T-helper 2 cell (primary cell): ENCODE measurements at regions not wholly inside any gene's neighbourhood (a gene's known extent, or its start where the extent isn't known, plus 50 kb on each side); places are given as distances from the start of the nearest gene placed in this dataset.
"Not testable (repeated sequence)": the region's sequence is repeated elsewhere in the genome, so short reads cannot be mapped to it uniquely, and the experiment has no call there.

Experiments used
- DNase-seq, 5 experiments: peaks; one replicate each; pipeline versions ENCODE4 v3.0.0 to v3.0.0-alpha.2; 2012 to 2022

DNA sequence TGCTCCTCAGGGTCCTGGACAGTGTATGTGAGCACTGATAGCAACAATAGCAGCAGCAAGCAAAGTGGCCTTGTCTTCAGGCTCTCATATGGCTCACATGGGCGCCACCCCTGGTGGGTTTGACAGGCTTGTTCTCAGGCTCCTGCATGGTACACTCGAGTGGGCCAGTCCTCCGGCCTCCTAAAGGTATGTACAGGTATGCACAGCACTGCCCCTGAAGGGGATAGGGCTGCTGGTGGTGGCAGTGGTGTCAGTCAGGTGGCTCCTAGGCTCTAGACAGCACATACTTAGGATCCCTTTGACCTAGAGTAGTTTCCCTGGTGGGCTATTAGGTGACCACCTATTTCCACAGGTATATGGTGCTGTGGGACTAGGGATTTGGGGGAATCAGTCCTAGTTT, 79.8 kb downstream of the LGALS9B start:
- DNase-seq = not testable (repeated sequence)

DNA sequence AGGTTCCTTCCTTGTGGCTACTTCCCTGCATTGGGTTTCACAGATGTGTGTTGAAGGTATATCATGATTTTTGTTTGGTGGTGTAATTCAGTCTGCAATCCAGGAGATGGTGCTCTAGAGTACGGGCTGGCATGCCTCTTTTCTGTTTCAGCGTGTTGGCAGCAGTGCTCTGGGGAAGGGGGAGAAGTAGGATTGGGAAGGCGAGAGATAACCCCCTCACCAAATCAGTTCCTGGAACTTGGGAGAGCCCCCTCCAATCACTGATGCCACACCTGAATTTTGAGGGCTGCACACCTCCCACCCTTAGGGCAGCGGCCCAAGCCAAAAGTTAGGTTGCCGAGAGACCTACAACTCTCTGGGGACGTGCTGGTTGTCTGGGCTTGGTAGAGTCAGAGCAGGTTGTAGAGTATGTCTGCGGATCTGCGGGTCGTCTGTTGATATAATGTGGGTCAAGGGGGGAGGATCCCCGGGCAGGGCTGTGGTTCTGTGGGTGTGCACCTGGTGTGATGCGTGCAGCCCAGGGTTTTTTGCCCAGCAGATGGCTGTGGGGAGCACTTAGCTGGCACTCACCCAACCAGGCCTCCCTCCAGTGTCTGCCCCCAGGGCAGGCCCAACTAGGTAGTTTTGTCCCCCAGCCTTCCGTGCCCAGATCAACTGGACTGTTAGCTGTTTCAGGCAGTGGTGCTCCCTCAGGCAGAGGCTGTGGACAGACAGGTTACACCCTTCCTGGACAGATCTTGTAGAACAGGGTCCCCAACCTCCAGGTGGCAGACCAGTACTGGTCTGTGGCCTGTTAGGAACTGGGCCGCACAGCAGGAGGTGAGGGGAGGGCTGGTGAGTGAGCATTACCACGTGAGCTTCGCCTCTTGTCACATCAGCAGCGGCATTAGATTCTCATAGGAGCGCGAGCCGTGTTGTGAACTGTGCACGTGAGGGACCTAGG, 85.7 kb downstream of the LGALS9B start:
- peak in 2 of 5 experiments; percentile 6 to 44 for DNase-seq

DNA sequence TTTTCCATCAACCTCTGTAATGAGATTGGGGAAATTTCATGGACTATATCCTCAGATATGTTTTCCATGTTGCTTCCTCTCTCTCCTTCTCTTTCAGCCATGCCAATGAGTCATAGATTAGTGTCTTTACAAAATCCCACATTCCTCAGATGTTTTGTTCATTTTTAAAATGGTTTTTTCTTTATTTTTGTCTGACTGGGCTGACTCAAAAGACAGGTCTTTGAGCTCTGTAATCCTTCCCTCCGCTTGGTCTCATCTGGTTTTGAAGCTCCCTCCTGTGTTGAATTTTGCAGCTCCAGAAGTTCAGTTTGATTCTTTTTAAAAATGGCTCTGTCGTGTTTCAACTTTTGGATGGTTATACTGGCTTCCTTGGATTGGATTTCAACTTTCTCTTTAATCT, 86.7 kb downstream of the LGALS9B start:
- DNase-seq = not testable (repeated sequence)

DNA sequence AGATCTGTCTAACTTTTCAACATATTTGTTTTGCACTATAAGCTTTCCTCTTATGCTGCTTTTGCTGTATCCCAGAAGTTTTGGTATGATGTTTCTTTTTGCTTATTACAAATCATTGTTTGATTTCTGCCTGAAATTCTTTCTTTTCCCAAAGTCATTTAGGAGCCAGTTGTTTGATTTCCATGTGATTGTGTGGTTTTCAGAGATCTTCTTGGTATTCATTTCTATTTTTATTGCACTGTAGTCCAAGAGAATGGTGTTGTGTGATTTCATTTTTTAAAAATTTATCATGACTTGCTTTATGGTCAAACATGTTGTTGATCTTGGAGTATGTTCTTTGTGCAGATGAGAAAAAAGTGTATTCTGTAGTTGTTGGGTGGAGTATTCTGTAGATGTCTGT, 88.1 kb downstream of the LGALS9B start:
- DNase-seq = not testable (repeated sequence)

DNA sequence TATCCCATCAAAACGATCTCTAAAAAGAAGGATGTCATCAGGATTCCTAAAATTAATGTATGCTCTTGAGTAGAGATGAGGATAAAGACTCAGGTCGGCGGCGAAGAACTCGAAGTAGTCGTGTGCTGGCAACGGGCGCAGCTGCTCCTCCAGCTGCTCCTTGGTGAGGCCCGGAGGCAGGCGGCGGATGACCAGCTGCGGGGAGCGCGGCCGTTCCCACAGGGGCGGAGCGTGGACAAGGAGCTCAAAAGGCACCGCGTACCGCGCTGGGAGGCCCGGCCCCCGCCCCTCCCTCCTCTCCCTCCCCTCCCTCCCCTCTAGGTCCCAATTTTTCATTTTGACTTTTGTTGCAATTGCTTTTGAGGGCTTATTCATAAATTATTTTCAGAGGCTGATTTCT, 90.7 kb downstream of the LGALS9B start:
- not testable (repeated sequence) for DNase-seq

DNA sequence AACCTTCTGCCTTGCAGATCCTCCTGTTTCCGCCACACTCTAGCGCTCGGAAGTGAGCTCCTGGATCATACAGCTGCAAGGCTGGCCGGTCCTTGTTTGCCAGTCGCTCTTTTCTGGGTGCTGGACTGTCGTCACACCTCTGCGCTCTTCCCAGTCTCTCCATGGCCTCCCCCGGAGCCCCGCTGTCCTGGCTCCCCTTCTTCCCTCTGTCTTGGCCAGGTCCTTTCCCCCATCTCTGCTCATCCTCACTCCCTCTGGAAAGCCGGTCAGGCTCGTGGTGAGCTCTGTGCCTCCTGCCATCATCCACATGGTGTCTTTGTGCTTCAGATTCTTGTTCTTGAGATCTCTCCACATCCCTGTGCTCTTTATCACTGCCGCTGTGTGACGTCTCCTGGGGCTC, 91.6 kb downstream of the LGALS9B start:
- DNase-seq = not testable (repeated sequence)
